Neuronal stem cell (in vitro differentiated cells): ENCODE measurements at regions not wholly inside any gene's neighbourhood (a gene's known extent, or its start where the extent isn't known, plus 50 kb on each side); places are given as distances from the start of the nearest gene placed in this dataset.

ENCODE experiments used
- DNase-seq: peaks from one replicate; pipeline ENCODE4 v3.0.0-alpha.2; 2013; ENCODE audit warnings: low spot score
- H2AFZ ChIP-seq: one replicate; pipeline ENCODE4 v1.6.1; 2013; ENCODE audit warnings: mild to moderate bottlenecking, low read length, inconsistent platforms
- H2AK5ac ChIP-seq: 2 replicates; pipeline ENCODE4 v1.6.1; 2013; ENCODE audit warnings: low read depth, mild to moderate bottlenecking, inconsistent platforms, low read length, moderate library complexity, mixed read lengths
- H2BK120ac ChIP-seq: 2 replicates; pipeline ENCODE4 v1.6.1; 2013; ENCODE audit warnings: low read depth, mild to moderate bottlenecking, inconsistent platforms, low read length, moderate library complexity, mixed read lengths
- H2BK12ac ChIP-seq: one replicate; pipeline ENCODE4 v1.6.1; 2013; ENCODE audit warnings: low read length, inconsistent platforms
- H2BK15ac ChIP-seq: 2 replicates; pipeline ENCODE4 v1.6.1; 2013; ENCODE audit warnings: mild to moderate bottlenecking, low read length, inconsistent platforms, mixed read lengths
- H2BK5ac ChIP-seq: one replicate; pipeline ENCODE4 v1.6.1; 2013; ENCODE audit warnings: inconsistent platforms, mild to moderate bottlenecking, low read length, moderate library complexity
- H3K14ac ChIP-seq: one replicate; pipeline ENCODE4 v1.6.1; 2013; ENCODE audit warnings: low read length, inconsistent platforms
- H3K18ac ChIP-seq: 2 replicates; pipeline ENCODE4 v1.6.1; 2013; ENCODE audit warnings: low read length, inconsistent platforms
- H3K23ac ChIP-seq: 2 replicates; pipeline ENCODE4 v1.6.1; 2013; ENCODE audit warnings: low read depth, mild to moderate bottlenecking, mixed read lengths, low read length, inconsistent platforms; ENCODE audit not compliant: poor library complexity
- H3K27ac ChIP-seq: replicated peaks from 3 replicates; pipeline ENCODE4 v1.5.1; 2013; ENCODE audit warnings: low read length, inconsistent platforms
- H3K27me3 ChIP-seq, 3 experiments: 2 replicates each; pipeline ENCODE4 v1.6.1; 2013; ENCODE audit warnings: low read length in 3 of 3, mild to moderate bottlenecking in 2 of 3, inconsistent platforms in 1 of 3, low read depth in 1 of 3, mixed read lengths in 1 of 3, moderate library complexity in 1 of 3; ENCODE audit not compliant: control insufficient read depth in 3 of 3, insufficient read depth in 3 of 3
- H3K36me3 ChIP-seq, 2 donors: replicated peaks in 1 of 2; 2 replicates each; pipeline ENCODE4 v1.6.1; 2013; ENCODE audit warnings: low read length in 2 of 2; ENCODE audit not compliant: control insufficient read depth in 2 of 2, insufficient read depth in 2 of 2
- H3K4ac ChIP-seq: 2 replicates; pipeline ENCODE4 v1.6.1; 2013; ENCODE audit warnings: inconsistent platforms, mild to moderate bottlenecking, low read length, moderate library complexity
- H3K4me1 ChIP-seq, 2 donors: 1 replicate in 1 of 2; 2 replicates in 1 of 2; pipeline ENCODE4 v1.6.1; 2013; ENCODE audit warnings: low read length in 2 of 2, low read depth in 1 of 2; ENCODE audit not compliant: control insufficient read depth in 2 of 2, insufficient read depth in 1 of 2
- H3K4me2 ChIP-seq: one replicate; pipeline ENCODE4 v1.6.1; 2013; ENCODE audit warnings: mild to moderate bottlenecking, low read length, inconsistent platforms; ENCODE audit not compliant: insufficient read depth, poor library complexity, severe bottlenecking
- H3K4me3 ChIP-seq, 2 donors: 2 replicates each; pipeline ENCODE4 v1.5.1; 2013; ENCODE audit warnings: low read length in 2 of 2, mild to moderate bottlenecking in 2 of 2, inconsistent platforms in 1 of 2, moderate library complexity in 1 of 2
- H3K79me1 ChIP-seq: one replicate; pipeline ENCODE4 v1.6.1; 2013; ENCODE audit warnings: low read depth, mild to moderate bottlenecking, inconsistent platforms, low read length, moderate library complexity
- H3K9ac ChIP-seq: one replicate; pipeline ENCODE4 v1.6.1; 2013; ENCODE audit warnings: mild to moderate bottlenecking, low read depth, low read length, inconsistent platforms; ENCODE audit not compliant: poor library complexity
- H3K9me3 ChIP-seq, 2 donors: replicated peaks in 1 of 2; 2 replicates each; pipeline versions ENCODE3 to v1.6.1; 2013; ENCODE audit warnings: low read length in 2 of 2, mild to moderate bottlenecking in 2 of 2, inconsistent platforms in 1 of 2, low read depth in 1 of 2, mixed read lengths in 1 of 2, moderate library complexity in 1 of 2; ENCODE audit not compliant: control insufficient read depth in 2 of 2, insufficient read depth in 1 of 2
- H4K8ac ChIP-seq: one replicate; pipeline ENCODE4 v1.6.1; 2013; ENCODE audit warnings: low read depth, mild to moderate bottlenecking, inconsistent platforms, low read length, moderate library complexity
- H4K91ac ChIP-seq: one replicate; pipeline ENCODE4 v1.6.1; 2013; ENCODE audit warnings: low read length, low read depth, mild to moderate bottlenecking, inconsistent platforms; ENCODE audit not compliant: poor library complexity
- WGBS, 2 donors: extraction: QIAGEN DNeasy Blood & Tissue Kit; methylation state at CpG; one replicate each; pipeline ENCODE4 v1.1.7; 2013; ENCODE audit warnings: missing lambda C conversion rate in 2 of 2, mixed read lengths in 1 of 2; ENCODE audit not compliant: insufficient read length in 2 of 2, insufficient replicate concordance in 1 of 2; ENCODE audit errors: extremely low coverage in 2 of 2; 5-methylcytosine and 5-hydroxymethylcytosine counted together

DNA sequence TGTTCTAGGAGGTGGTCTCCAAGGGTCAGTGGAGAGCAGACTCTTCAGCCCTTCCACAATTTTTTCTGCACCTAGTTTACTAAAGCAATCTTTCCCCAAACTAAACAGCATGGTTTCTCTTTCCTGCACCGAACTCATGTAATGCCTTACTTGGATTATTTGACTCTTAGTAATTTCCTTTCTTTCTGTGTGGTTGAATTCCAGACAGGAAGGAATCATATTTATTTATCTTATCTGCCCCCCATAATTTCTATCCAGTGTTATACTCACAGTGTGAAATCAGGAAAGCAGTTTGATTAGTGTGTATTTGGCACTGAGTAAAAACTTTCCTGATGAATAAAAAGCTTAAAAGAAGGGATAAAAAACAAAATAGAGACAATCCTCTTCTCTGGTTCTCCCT lies 140.3 kb upstream of the STMND1 start:
- Histone ChIP-seq H3K9me3 (no peaks in the 10 kb centered on the region), H2BK5ac (no peak overlapping the region), H3K4ac (no peak overlapping the region), H3K27me3 (peaks cover 0 to 4% (median 0%) of the 10 kb centered on the region in 3 experiments), H3K27ac (no peak overlapping the region), H3K4me2 (no peak overlapping the region), H2BK15ac (no peak overlapping the region), H3K23ac (no peak overlapping the region), H4K8ac (no peak overlapping the region), H3K18ac (no peak overlapping the region), H2AFZ (no peak overlapping the region), H3K9ac (no peak overlapping the region), H2AK5ac (no peak overlapping the region), H3K79me1 (no peaks in the 10 kb centered on the region), H3K4me3 (no peak overlapping the region), H2BK120ac (no peak overlapping the region), H2BK12ac (no peak overlapping the region), H3K4me1 (peaks cover 0 to 5% of the 10 kb centered on the region in 2 donors), H3K36me3 (no peaks in the 10 kb centered on the region), H4K91ac (no peak overlapping the region), H3K14ac (no peak overlapping the region)
- no CpG with 5 or more reads among the region's 1 CpG for WGBS, 2 donors
- no peak for DNase-seq

DNA sequence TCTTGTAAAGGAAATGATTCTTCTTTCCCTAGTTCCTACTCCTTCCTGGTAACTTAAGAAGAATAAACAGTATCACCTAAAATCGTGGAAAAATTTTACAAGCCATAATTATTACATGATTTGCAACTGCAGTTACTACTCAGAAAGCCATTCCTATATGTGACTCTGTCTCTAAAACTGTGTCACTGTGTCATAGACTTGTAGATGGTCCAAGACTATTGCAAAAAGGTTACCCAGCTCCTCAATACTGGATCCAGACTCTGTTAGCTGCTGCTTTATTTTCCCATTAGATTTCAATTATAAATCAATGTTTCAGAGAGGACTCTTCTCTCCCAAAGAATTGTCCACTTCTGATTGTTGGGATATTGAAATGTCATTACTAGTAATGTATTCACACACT lies 142.1 kb upstream of the STMND1 start:
- Histone ChIP-seq H3K27ac (no peak overlapping the region), H4K8ac (no peak overlapping the region), H3K4me1 (peaks cover 0 to 5% of the 10 kb centered on the region in 2 donors), H3K27me3 (peaks cover 0 to 4% (median 0%) of the 10 kb centered on the region in 3 experiments), H3K14ac (no peak overlapping the region), H2AK5ac (no peak overlapping the region), H3K36me3 (no peaks in the 10 kb centered on the region), H3K4ac (no peak overlapping the region), H2BK120ac (no peak overlapping the region), H3K9ac (no peak overlapping the region), H2BK12ac (no peak overlapping the region), H2AFZ (no peak overlapping the region), H3K4me3 (no peak overlapping the region), H3K9me3 (no peaks in the 10 kb centered on the region), H3K79me1 (no peaks in the 10 kb centered on the region), H3K18ac (no peak overlapping the region), H2BK15ac (no peak overlapping the region), H3K4me2 (no peak overlapping the region), H4K91ac (no peak overlapping the region), H3K23ac (no peak overlapping the region), H2BK5ac (no peak overlapping the region)
- DNase-seq, result no peak
- no CpG with 5 or more reads among the region's 1 CpG for WGBS, 2 donors

DNA sequence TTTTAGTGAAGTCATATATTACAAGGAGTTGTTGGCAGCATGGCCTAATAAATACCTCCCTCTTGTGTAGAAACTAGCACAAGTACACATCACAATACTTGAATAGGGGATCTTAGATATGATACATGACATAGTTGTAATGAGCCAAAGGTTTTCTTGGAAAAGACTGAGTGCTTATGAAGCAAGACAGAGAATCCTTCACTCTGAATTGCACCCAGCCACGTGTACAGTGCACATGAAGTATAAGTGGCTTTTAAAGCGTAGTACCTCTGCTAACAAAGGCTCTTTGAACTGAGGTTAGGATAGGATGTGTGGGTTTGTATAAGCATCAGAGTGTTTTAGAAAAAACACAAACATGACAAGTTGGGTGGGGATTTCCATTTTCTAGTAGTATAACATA lies 145.5 kb upstream of the STMND1 start:
- Histone ChIP-seq H3K4me1 (peaks cover 0 to 2% of the 10 kb centered on the region in 2 donors), H3K79me1 (no peaks in the 10 kb centered on the region), H2BK120ac (no peak overlapping the region), H3K14ac (no peak overlapping the region), H2BK5ac (no peak overlapping the region), H2BK15ac (no peak overlapping the region), H3K27ac (no peak overlapping the region), H3K18ac (no peak overlapping the region), H3K9me3 (no peaks in the 10 kb centered on the region), H3K4me3 (no peak overlapping the region), H3K4me2 (no peak overlapping the region), H4K8ac (no peak overlapping the region), H3K23ac (no peak overlapping the region), H2AFZ (no peak overlapping the region), H3K27me3 (no peaks in the 10 kb centered on the region), H4K91ac (no peak overlapping the region), H2AK5ac (no peak overlapping the region), H3K9ac (no peak overlapping the region), H3K4ac (no peak overlapping the region), H2BK12ac (no peak overlapping the region), H3K36me3 (no peaks in the 10 kb centered on the region)
- no peak for DNase-seq
- no CpG with 5 or more reads among the region's 2 CpGs for WGBS, 2 donors

DNA sequence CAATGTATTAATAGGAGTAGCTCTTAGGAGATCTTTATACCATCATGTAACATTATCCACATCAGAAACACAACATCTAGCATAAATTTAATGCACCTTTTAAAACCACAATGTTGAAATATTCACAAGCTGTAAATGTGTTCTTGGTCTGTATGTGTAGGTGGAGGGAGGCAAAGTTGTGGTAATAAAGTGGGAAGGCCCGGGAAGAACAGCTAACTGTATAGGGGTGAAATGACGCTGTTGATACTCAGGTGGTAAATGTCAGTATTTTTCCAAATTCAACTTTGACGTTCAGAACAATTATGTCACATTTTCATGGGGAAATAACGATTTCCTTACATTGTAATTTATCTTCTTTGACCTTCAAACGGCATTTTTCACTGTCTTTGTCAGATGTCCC lies 146.0 kb upstream of the STMND1 start:
- Histone ChIP-seq H3K36me3 (no peaks in the 10 kb centered on the region), H4K91ac (no peak overlapping the region), H3K27ac (no peak overlapping the region), H3K14ac (no peak overlapping the region), H3K23ac (no peak overlapping the region), H2BK5ac (no peak overlapping the region), H3K4me2 (no peak overlapping the region), H3K27me3 (no peaks in the 10 kb centered on the region), H3K9me3 (no peaks in the 10 kb centered on the region), H2BK15ac (no peak overlapping the region), H3K79me1 (no peaks in the 10 kb centered on the region), H4K8ac (no peak overlapping the region), H3K4ac (no peak overlapping the region), H3K18ac (no peak overlapping the region), H2AK5ac (no peak overlapping the region), H2BK12ac (no peak overlapping the region), H3K4me1 (peaks cover 0 to 2% of the 10 kb centered on the region in 2 donors), H2BK120ac (no peak overlapping the region), H3K4me3 (no peak overlapping the region), H3K9ac (no peak overlapping the region), H2AFZ (no peak overlapping the region)
- no peak for DNase-seq
- no CpG with 5 or more reads among the region's 5 CpGs for WGBS, 2 donors
